Mesendoderm (in vitro differentiated cells): ENCODE measurements at regions not wholly inside any gene's neighbourhood (a gene's known extent, or its start where the extent isn't known, plus 50 kb on each side); places are given as distances from the start of the nearest gene placed in this dataset.

Experiments
- DNase-seq: peaks from one replicate; pipeline ENCODE4 v3.0.0; 2013
- H2AK5ac ChIP-seq: 2 replicates; pipeline ENCODE4 v1.6.1; 2013; ENCODE audit warnings: low read length, inconsistent platforms
- H2BK120ac ChIP-seq: 2 replicates; pipeline ENCODE4 v1.6.1; 2013; ENCODE audit warnings: low read depth, mild to moderate bottlenecking, low read length, moderate library complexity, mixed read lengths
- H2BK15ac ChIP-seq: replicated peaks from 2 replicates; pipeline ENCODE4 v1.6.1; 2013; ENCODE audit warnings: low read depth, mild to moderate bottlenecking, moderate library complexity
- H2BK5ac ChIP-seq: 2 replicates; pipeline ENCODE4 v1.6.1; 2013; ENCODE audit warnings: low read length, inconsistent platforms
- H3K18ac ChIP-seq: 2 replicates; pipeline ENCODE4 v1.6.1; 2013; ENCODE audit warnings: mild to moderate bottlenecking, low read length, mixed read lengths
- H3K23ac ChIP-seq: one replicate; pipeline ENCODE4 v1.6.1; 2013; ENCODE audit warnings: low read length
- H3K27ac ChIP-seq: 2 replicates; pipeline ENCODE4 v1.5.1; 2013; ENCODE audit warnings: low read depth, mild to moderate bottlenecking, inconsistent platforms, low read length, moderate library complexity
- H3K27me3 ChIP-seq: 2 replicates; pipeline ENCODE4 v1.6.1; 2013; ENCODE audit warnings: low read length, control low read depth, mild to moderate bottlenecking, inconsistent platforms; ENCODE audit not compliant: insufficient read depth, poor library complexity
- H3K36me3 ChIP-seq: 2 replicates; pipeline ENCODE4 v1.6.1; 2013; ENCODE audit warnings: low read length, inconsistent platforms; ENCODE audit not compliant: control insufficient read depth, insufficient read depth
- H3K4ac ChIP-seq: one replicate; pipeline ENCODE4 v1.6.1; 2013; ENCODE audit warnings: low read depth, mild to moderate bottlenecking, low read length, moderate library complexity
- H3K4me1 ChIP-seq: 2 replicates; pipeline ENCODE4 v1.6.1; 2013; ENCODE audit warnings: low read depth, low read length, inconsistent platforms; ENCODE audit not compliant: control insufficient read depth
- H3K4me2 ChIP-seq: 2 replicates; pipeline ENCODE4 v1.6.1; 2013; ENCODE audit warnings: low read length
- H3K4me3 ChIP-seq: 2 replicates; pipeline ENCODE4 v1.5.1; 2013; ENCODE audit warnings: mild to moderate bottlenecking, low read length
- H3K56ac ChIP-seq: one replicate; pipeline ENCODE4 v1.6.1; 2013; ENCODE audit warnings: low read length
- H3K79me1 ChIP-seq: 2 replicates; pipeline ENCODE4 v1.6.1; 2013; ENCODE audit warnings: low read length, inconsistent platforms
- H3K79me2 ChIP-seq: 2 replicates; pipeline ENCODE4 v1.6.1; 2013; ENCODE audit warnings: mild to moderate bottlenecking, low read length; ENCODE audit not compliant: control insufficient read depth, insufficient read depth
- H3K9ac ChIP-seq: 2 replicates; pipeline ENCODE4 v1.6.1; 2013; ENCODE audit warnings: low read length, inconsistent platforms
- H4K5ac ChIP-seq: one replicate; pipeline ENCODE4 v1.6.1; 2013; ENCODE audit warnings: low read length
- H4K8ac ChIP-seq: one replicate; pipeline ENCODE4 v1.6.1; 2013; ENCODE audit warnings: low read depth, mild to moderate bottlenecking, control low read depth, low read length, moderate library complexity
- WGBS: extraction: QIAGEN DNeasy Blood & Tissue Kit; methylation state at CpG from one replicate; pipeline ENCODE4 v1.1.7; 2013; ENCODE audit warnings: low lambda C conversion rate, missing lambda C conversion rate; ENCODE audit not compliant: insufficient coverage; ENCODE audit errors: extremely low coverage; 5-methylcytosine and 5-hydroxymethylcytosine counted together

DNA sequence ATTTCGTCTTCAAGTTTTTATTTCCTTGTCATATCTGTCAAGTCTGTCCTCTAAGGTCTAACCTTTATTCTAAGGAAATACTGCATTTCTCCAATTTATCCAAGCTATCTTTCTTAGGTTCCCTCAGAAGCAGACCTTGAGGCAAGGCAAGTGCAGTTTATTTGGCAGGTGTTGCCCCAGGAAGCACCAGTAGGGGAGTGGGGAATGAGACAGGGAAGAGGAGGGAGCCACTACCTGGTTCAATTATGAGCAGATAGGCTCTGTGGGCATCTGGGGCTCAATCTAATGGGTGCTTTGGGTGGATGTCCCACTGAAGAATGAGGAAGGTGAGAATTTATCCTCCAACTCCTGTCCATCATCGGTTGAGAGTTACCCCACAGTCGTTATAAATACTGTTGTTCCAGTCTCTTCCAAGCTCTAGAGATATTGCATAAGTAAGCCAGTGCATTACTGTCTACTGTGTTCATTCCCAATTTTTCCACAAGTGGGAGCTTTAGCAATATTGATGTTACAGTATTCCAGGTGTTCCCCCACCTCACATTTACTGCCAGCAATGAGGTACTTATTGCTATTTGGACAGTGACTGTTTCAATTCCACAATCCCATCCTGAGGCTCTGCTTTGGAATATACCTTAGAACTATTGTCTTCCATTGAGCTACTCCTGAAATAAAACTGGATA is 154.9 kb upstream of the CEP126 start:
- H3K4ac ChIP-seq, result no peak overlapping the region
- DNase-seq, result no peak

DNA sequence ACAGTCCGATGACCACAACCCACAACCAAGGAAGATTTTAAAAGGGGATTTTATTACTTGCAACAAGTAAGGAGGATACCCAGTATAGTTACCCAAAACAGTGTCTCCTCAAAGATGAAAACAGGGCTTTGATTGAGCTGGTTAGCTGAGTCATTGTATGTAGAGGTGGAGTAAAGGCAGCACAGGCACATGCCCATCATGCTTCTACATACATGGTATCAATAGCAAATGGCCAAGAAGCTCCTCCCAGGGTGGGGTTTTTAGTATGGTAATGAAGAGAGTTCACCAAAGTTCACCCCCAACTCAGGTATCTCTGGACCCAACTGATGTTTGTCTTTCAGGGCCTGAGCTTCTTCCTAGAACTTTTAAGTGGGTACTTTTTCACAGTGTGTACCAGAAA is 157.1 kb upstream of the CEP126 start:
- WGBS, result no CpG with 5 or more reads among the region's 1 CpG
- Histone ChIP-seq H3K27me3 (no peaks in the 10 kb centered on the region), H3K18ac (no peak overlapping the region), H3K27ac (no peak overlapping the region), H3K4me1 (no peaks in the 10 kb centered on the region), H3K56ac (no peak overlapping the region), H2BK15ac (no peak overlapping the region), H2AK5ac (no peak overlapping the region), H3K9ac (no peak overlapping the region), H3K79me2 (no peaks in the 10 kb centered on the region), H3K4ac (no peak overlapping the region), H3K4me2 (no peak overlapping the region), H3K36me3 (no peaks in the 10 kb centered on the region), H4K8ac (no peak overlapping the region), H3K4me3 (no peak overlapping the region), H3K79me1 (no peaks in the 10 kb centered on the region), H4K5ac (no peak overlapping the region), H3K23ac (no peak overlapping the region), H2BK120ac (no peak overlapping the region), H2BK5ac (no peak overlapping the region)
- no peak for DNase-seq

More for the DNA sequence above, 154.9 kb upstream of the CEP126 start:
- H3K79me1 ChIP-seq, result no peaks in the 10 kb centered on the region
- no peak overlapping the region for H2AK5ac ChIP-seq
- H3K56ac ChIP-seq, result no peak overlapping the region
- no peak overlapping the region for H3K4me2 ChIP-seq
- H4K8ac ChIP-seq, result no peak overlapping the region
- no peak overlapping the region for H3K9ac ChIP-seq
- H3K4me3 ChIP-seq, result no peak overlapping the region
- H2BK15ac ChIP-seq, result no peak overlapping the region
- no peaks in the 10 kb centered on the region for H3K27me3 ChIP-seq
- WGBS, result no CpG with 5 or more reads among the region's 3 CpGs
- peak overlapping the region; percentile 39 for H3K18ac ChIP-seq
- H3K79me2 ChIP-seq, result no peaks in the 10 kb centered on the region
- no peaks in the 10 kb centered on the region for H3K4me1 ChIP-seq
- H4K5ac ChIP-seq, result no peak overlapping the region
- H3K36me3 ChIP-seq, result no peaks in the 10 kb centered on the region
- no peak overlapping the region for H2BK120ac ChIP-seq
- no peak overlapping the region for H2BK5ac ChIP-seq
- no peak overlapping the region for H3K27ac ChIP-seq
- H3K23ac ChIP-seq, result no peak overlapping the region

GRCh38 chr11:101748572-101749344 is 165.0 kb upstream of the TRPC6 start:
- H3K36me3 ChIP-seq, result no peaks in the 10 kb centered on the region
- no peak for DNase-seq
- no peaks in the 10 kb centered on the region for H3K27me3 ChIP-seq
- H3K4me1 ChIP-seq, result no peaks in the 10 kb centered on the region
- H4K5ac ChIP-seq, result no peak overlapping the region
- no peak overlapping the region for H2BK120ac ChIP-seq
- no peak overlapping the region for H2BK15ac ChIP-seq
- H3K4me2 ChIP-seq, result no peak overlapping the region
- no peak overlapping the region for H4K8ac ChIP-seq
- H2AK5ac ChIP-seq, result no peak overlapping the region
- no CpG with 5 or more reads among the region's 3 CpGs for WGBS
- no peak overlapping the region for H3K27ac ChIP-seq
- no peak overlapping the region for H3K18ac ChIP-seq
- no peak overlapping the region for H3K4ac ChIP-seq
- H3K56ac ChIP-seq, result no peak overlapping the region
- H3K4me3 ChIP-seq, result no peak overlapping the region
- H3K9ac ChIP-seq, result no peak overlapping the region
- H3K79me2 ChIP-seq, result no peaks in the 10 kb centered on the region
- H3K23ac ChIP-seq, result no peak overlapping the region
- no peak overlapping the region for H2BK5ac ChIP-seq
- H3K79me1 ChIP-seq, result no peaks in the 10 kb centered on the region

DNA sequence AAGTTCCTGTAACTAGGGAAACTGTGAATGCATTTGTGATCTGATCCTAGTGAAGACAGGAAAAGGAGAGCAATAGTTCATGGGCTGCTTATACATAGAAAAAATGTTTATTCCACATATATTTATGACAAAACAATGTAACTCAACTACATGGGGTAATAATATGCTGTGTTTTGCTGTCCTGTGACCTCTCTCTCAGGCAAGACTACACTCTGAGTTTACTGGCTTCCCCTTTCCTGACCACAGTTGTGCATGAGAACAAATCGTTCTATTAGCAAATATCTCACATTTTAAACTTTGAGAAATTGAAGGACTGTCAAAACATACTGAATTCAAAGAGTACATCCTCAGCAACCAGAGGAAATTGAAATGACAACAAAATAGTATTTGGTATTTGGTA is 161.9 kb upstream of the TRPC6 start:
- H3K23ac ChIP-seq, result no peak overlapping the region
- no peak overlapping the region for H3K4me2 ChIP-seq
- no CpG with 5 or more reads among the region's 1 CpG for WGBS
- H3K18ac ChIP-seq, result no peak overlapping the region
- DNase-seq, result no peak
- no peaks in the 10 kb centered on the region for H3K79me1 ChIP-seq
- H3K56ac ChIP-seq, result no peak overlapping the region
- H2AK5ac ChIP-seq, result no peak overlapping the region
- H3K4ac ChIP-seq, result no peak overlapping the region
- H2BK5ac ChIP-seq, result no peak overlapping the region
- H3K4me3 ChIP-seq, result no peak overlapping the region
- no peak overlapping the region for H3K9ac ChIP-seq
- H2BK120ac ChIP-seq, result no peak overlapping the region
- H3K27ac ChIP-seq, result no peak overlapping the region
- H4K5ac ChIP-seq, result no peak overlapping the region
- H3K4me1 ChIP-seq, result peaks cover under 1% of the 10 kb centered on the region
- no peaks in the 10 kb centered on the region for H3K36me3 ChIP-seq
- H2BK15ac ChIP-seq, result no peak overlapping the region
- H4K8ac ChIP-seq, result no peak overlapping the region
- H3K27me3 ChIP-seq, result no peaks in the 10 kb centered on the region
- no peaks in the 10 kb centered on the region for H3K79me2 ChIP-seq

DNA sequence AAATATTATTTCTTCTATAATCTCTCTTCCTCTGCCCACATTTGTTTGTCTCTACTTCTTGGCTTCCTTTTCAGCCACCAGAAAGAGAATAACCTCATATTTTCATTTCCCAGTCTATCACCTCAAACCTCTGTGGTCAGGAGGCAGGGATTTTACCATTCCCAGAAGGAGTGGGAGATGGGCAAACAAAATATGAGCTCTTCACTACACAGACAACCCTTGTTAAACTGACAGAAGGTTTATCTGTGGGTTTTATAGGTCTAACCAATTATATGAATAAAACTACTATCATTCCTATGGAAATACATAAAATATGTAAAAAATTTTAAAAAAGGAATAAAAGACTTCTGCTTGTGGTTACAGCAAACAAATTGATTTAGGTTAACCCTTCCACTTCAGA is 160.0 kb upstream of the TRPC6 start:
- Histone ChIP-seq H3K27ac (no peak overlapping the region), H4K8ac (no peak overlapping the region), H4K5ac (no peak overlapping the region), H3K4me3 (no peak overlapping the region), H3K18ac (no peak overlapping the region), H3K4ac (no peak overlapping the region), H2BK15ac (no peak overlapping the region), H3K79me1 (no peaks in the 10 kb centered on the region), H3K79me2 (no peaks in the 10 kb centered on the region), H2AK5ac (no peak overlapping the region), H3K9ac (no peak overlapping the region), H3K56ac (no peak overlapping the region), H2BK120ac (no peak overlapping the region), H2BK5ac (no peak overlapping the region), H3K36me3 (no peaks in the 10 kb centered on the region), H3K4me2 (no peak overlapping the region), H3K23ac (no peak overlapping the region), H3K4me1 (peaks cover 2% of the 10 kb centered on the region), H3K27me3 (no peaks in the 10 kb centered on the region)
- DNase-seq, result no peak
